Fibroblast of skin of right biceps (primary cell): ENCODE measurements at regions not wholly inside any gene's neighbourhood (a gene's known extent, or its start where the extent isn't known, plus 50 kb on each side); places are given as distances from the start of the nearest gene placed in this dataset.

Experiments used
- DNase-seq: peaks from one replicate; pipeline ENCODE4 v3.0.0-alpha.2; 2013

GRCh38 chr5:36355516-36355915 lies 53.8 kb upstream of the RANBP3L start:
- DNase-seq = no peak

GRCh38 chr5:36356915-36357314 lies 55.2 kb upstream of the RANBP3L start:
- no peak for DNase-seq

- peak; percentile 96 for DNase-seq
Observed at GRCh38 chr5:36357391-36357975, 55.8 kb upstream of the RANBP3L start.

- no peak for DNase-seq
Observed at GRCh38 chr5:36359267-36359666, 57.6 kb upstream of the RANBP3L start.

- DNase-seq = no peak
Observed at GRCh38 chr5:36360307-36360706, 58.6 kb upstream of the RANBP3L start.

GRCh38 chr5:36363101-36363500 lies 61.4 kb upstream of the RANBP3L start:
- DNase-seq = peak; percentile 92

GRCh38 chr5:36363744-36364143 lies 62.0 kb upstream of the RANBP3L start:
- DNase-seq = peak; percentile 23

- DNase-seq = no peak
Observed at GRCh38 chr5:36364473-36364872, 62.8 kb upstream of the RANBP3L start.

GRCh38 chr5:36365896-36366295 lies 64.2 kb upstream of the RANBP3L start:
- DNase-seq = no peak

- no peak for DNase-seq
Observed at GRCh38 chr5:36366883-36367282, 65.2 kb upstream of the RANBP3L start.

- peak; percentile 57 for DNase-seq
Observed at GRCh38 chr5:36367524-36367923, 65.8 kb upstream of the RANBP3L start.

- DNase-seq = peak; percentile 74
Observed at GRCh38 chr5:36369219-36369690, 67.6 kb upstream of the RANBP3L start.

GRCh38 chr5:36370073-36370472 lies 68.4 kb upstream of the RANBP3L start:
- DNase-seq = no peak

GRCh38 chr5:36371366-36371765 lies 69.7 kb upstream of the RANBP3L start:
- no peak for DNase-seq

GRCh38 chr5:36373527-36374086 lies 71.9 kb upstream of the RANBP3L start:
- DNase-seq = peak; percentile 86

- DNase-seq = peak; percentile 85
Observed at GRCh38 chr5:36374266-36374862, 72.7 kb upstream of the RANBP3L start.

- no peak for DNase-seq
Observed at GRCh38 chr5:36377192-36377591, 75.5 kb upstream of the RANBP3L start.

GRCh38 chr5:36378551-36378950 lies 76.8 kb upstream of the RANBP3L start:
- DNase-seq = no peak

GRCh38 chr5:36382890-36383289 lies 81.2 kb upstream of the RANBP3L start:
- DNase-seq = no peak

- no peak for DNase-seq
Observed at GRCh38 chr5:36383942-36384341, 82.2 kb upstream of the RANBP3L start.

GRCh38 chr5:36384845-36385244 lies 83.1 kb upstream of the RANBP3L start:
- no peak for DNase-seq

- no peak for DNase-seq
Observed at GRCh38 chr5:36385495-36385894, 83.8 kb upstream of the RANBP3L start.

GRCh38 chr5:36388288-36388687 lies 86.6 kb upstream of the RANBP3L start:
- DNase-seq = no peak

GRCh38 chr5:36389245-36389644 lies 87.5 kb upstream of the RANBP3L start:
- DNase-seq = no peak

GRCh38 chr5:36390640-36391039 lies 88.9 kb upstream of the RANBP3L start:
- DNase-seq = no peak
